ENCODE measurements at regions not wholly inside any gene's neighbourhood (a gene's known extent, or its start where the extent isn't known, plus 50 kb on each side); places are given as distances from the start of the nearest gene placed in this dataset.

DNA sequence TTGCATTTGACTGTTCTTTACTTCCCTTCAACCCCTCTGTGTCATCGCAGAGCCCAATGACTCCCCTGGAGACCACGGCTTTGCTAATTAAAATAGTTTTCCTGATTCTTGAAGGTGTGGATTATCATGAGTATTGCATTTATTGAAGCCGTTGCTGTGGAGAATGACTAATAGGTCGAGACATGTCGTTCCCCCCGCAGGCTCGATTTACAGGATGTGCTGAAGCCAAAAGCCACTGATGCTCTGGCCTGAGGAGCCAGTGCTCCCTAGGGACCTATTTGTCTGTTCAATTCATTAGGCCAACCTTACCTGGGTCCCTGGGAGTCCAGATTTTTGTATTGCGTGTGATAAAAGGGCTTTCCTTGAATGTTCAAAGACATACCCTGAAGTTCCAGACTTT is 102.3 kb downstream of the NPTX2 start:
- Histone ChIP-seq H3K4me1 (ENCODE audit: insufficient read depth, low read length, poor library complexity, severe bottlenecking) (no peaks in the 10 kb centered on the region), H3K27me3 (replicated peaks; ENCODE audit: insufficient read depth, low read depth, low read length, poor library complexity) (peaks cover 19% of the 10 kb centered on the region), H3K9me3 (ENCODE audit: low read depth, low read length, poor library complexity, severe bottlenecking) (no peaks in the 10 kb centered on the region), H3K36me3 (ENCODE audit: insufficient read depth, low read length, poor library complexity, severe bottlenecking) (no peaks in the 10 kb centered on the region), H3K4me3 (ENCODE audit: low read depth, low read length, poor library complexity, severe bottlenecking) (no peak overlapping the region), H3K27ac (ENCODE audit: low read depth, low read length, poor library complexity, severe bottlenecking) (no peak overlapping the region)
- BruUV-seq (replicated peaks), result no TSS peak
- DNase-seq (ENCODE audit: low spot score), result no peak
- TF ChIP-seq EZH2 (IDR thresholded peaks at IDR 0.05; ENCODE audit: borderline replicate concordance, low read depth, low read length, poor library complexity, severe bottlenecking) (no peak), CTCF (conservative IDR thresholded peaks at IDR 0.05; ENCODE audit: low read depth, low read length) (no peak)
- POLR2A ChIA-PET (ENCODE audit: low non-redundant PET), result no interaction called here
- CTCF ChIA-PET, result no interaction called here
- intact Hi-C loops (cut with micrococcal nuclease; ENCODE audit: unreplicated experiment), result no loop called here

- BruUV-seq (replicated peaks), result no TSS peak
- Histone ChIP-seq H3K36me3 (ENCODE audit: insufficient read depth, low read length, poor library complexity, severe bottlenecking) (no peaks in the 10 kb centered on the region), H3K27ac (ENCODE audit: low read depth, low read length, poor library complexity, severe bottlenecking) (no peak overlapping the region), H3K27me3 (replicated peaks; ENCODE audit: insufficient read depth, low read depth, low read length, poor library complexity) (peaks cover 6% of the 10 kb centered on the region), H3K4me1 (ENCODE audit: insufficient read depth, low read length, poor library complexity, severe bottlenecking) (no peaks in the 10 kb centered on the region), H3K9me3 (ENCODE audit: low read depth, low read length, poor library complexity, severe bottlenecking) (no peaks in the 10 kb centered on the region), H3K4me3 (ENCODE audit: low read depth, low read length, poor library complexity, severe bottlenecking) (no peak overlapping the region)
- DNase-seq (ENCODE audit: low spot score), result no peak
- ChIA-PET POLR2A (ENCODE audit: low non-redundant PET) (no interaction called here), CTCF (no interaction called here)
- no peak for TF ChIP-seq CTCF (conservative IDR thresholded peaks at IDR 0.05; ENCODE audit: low read depth, low read length)
- TF ChIP-seq EZH2 (IDR thresholded peaks at IDR 0.05; ENCODE audit: borderline replicate concordance, low read depth, low read length, poor library complexity, severe bottlenecking), result no peak
- intact Hi-C loops (cut with micrococcal nuclease; ENCODE audit: unreplicated experiment), result no loop called here
Observed at GRCh38 chr7:98722402-98722801, 105.3 kb downstream of the NPTX2 start.

- no peak for DNase-seq (ENCODE audit: low spot score)
- intact Hi-C loops (cut with micrococcal nuclease; ENCODE audit: unreplicated experiment), result no loop called here
- TF ChIP-seq CTCF (conservative IDR thresholded peaks at IDR 0.05; ENCODE audit: low read depth, low read length) (no peak), EZH2 (IDR thresholded peaks at IDR 0.05; ENCODE audit: borderline replicate concordance, low read depth, low read length, poor library complexity, severe bottlenecking) (no peak)
- H3K36me3 ChIP-seq (ENCODE audit: insufficient read depth, low read length, poor library complexity, severe bottlenecking), result no peaks in the 10 kb centered on the region
- H3K4me1 ChIP-seq (ENCODE audit: insufficient read depth, low read length, poor library complexity, severe bottlenecking), result no peaks in the 10 kb centered on the region
- H3K4me3 ChIP-seq (ENCODE audit: low read depth, low read length, poor library complexity, severe bottlenecking), result no peak overlapping the region
- H3K27me3 ChIP-seq (replicated peaks; ENCODE audit: insufficient read depth, low read depth, low read length, poor library complexity), result peaks cover 16% of the 10 kb centered on the region
- no peaks in the 10 kb centered on the region for H3K9me3 ChIP-seq (ENCODE audit: low read depth, low read length, poor library complexity, severe bottlenecking)
- POLR2A ChIA-PET (ENCODE audit: low non-redundant PET), result no interaction called here
- CTCF ChIA-PET, result no interaction called here
- no peak overlapping the region for H3K27ac ChIP-seq (ENCODE audit: low read depth, low read length, poor library complexity, severe bottlenecking)
- BruUV-seq (replicated peaks), result no TSS peak
Observed at GRCh38 chr7:98724591-98724990, 107.5 kb downstream of the NPTX2 start.

Data from A673 (cell line).